Epithelial cell of proximal tubule (primary cell): ENCODE measurements at regions not wholly inside any gene's neighbourhood (a gene's known extent, or its start where the extent isn't known, plus 50 kb on each side); places are given as distances from the start of the nearest gene placed in this dataset.

ENCODE experiments used
- DNase-seq: peaks from one replicate; pipeline ENCODE4 v3.0.0-alpha.2; 2011; ENCODE audit warnings: low read depth
- H3K4me3 ChIP-seq: 2 replicates; pipeline ENCODE4 v1.5.1; 2011; ENCODE audit warnings: low read depth, mild to moderate bottlenecking, low read length
- CTCF ChIP-seq: conservative IDR thresholded peaks from 2 replicates; pipeline ENCODE4 v1.5.1; 2012; ENCODE audit warnings: low read depth, mild to moderate bottlenecking, low read length

GRCh38 chr17:77489239-77489892 is 348.6 kb downstream of the SEC14L1 start:
- no peak for DNase-seq
- TF ChIP-seq CTCF = no peak

GRCh38 chr17:77489893-77490255 is 349.1 kb downstream of the SEC14L1 start:
- TF ChIP-seq CTCF = no peak
- no peak overlapping the region for H3K4me3 ChIP-seq
- no peak for DNase-seq

More at GRCh38 chr17:77489239-77489892, 348.6 kb downstream of the SEC14L1 start:
- H3K4me3 ChIP-seq = no peak overlapping the region

GRCh38 chr17:77490361-77491183 is 349.8 kb downstream of the SEC14L1 start:
- H3K4me3 ChIP-seq = no peak overlapping the region
- no peak for TF ChIP-seq CTCF
- no peak for DNase-seq

GRCh38 chr17:77491921-77492445 is 351.2 kb downstream of the SEC14L1 start:
- DNase-seq = no peak
- H3K4me3 ChIP-seq = no peak overlapping the region
- TF ChIP-seq CTCF = no peak

GRCh38 chr17:77492446-77493237 is 351.9 kb downstream of the SEC14L1 start:
- H3K4me3 ChIP-seq = no peak overlapping the region
- no peak for TF ChIP-seq CTCF
- no peak for DNase-seq

GRCh38 chr17:77493238-77493820 is 352.6 kb downstream of the SEC14L1 start:
- TF ChIP-seq CTCF = no peak
- no peak for DNase-seq
- H3K4me3 ChIP-seq = no peak overlapping the region
